HG03103 (cell line): ENCODE measurements at regions not wholly inside any gene's neighbourhood (a gene's known extent, or its start where the extent isn't known, plus 50 kb on each side); places are given as distances from the start of the nearest gene placed in this dataset.

Experiments used
- ATAC-seq: cut with Tn5 transposase; IDR thresholded peaks from one replicate; pipeline ENCODE4 v1.9.1; 2021; ENCODE audit warnings: low read depth; ENCODE audit not compliant: unreplicated experiment

DNA sequence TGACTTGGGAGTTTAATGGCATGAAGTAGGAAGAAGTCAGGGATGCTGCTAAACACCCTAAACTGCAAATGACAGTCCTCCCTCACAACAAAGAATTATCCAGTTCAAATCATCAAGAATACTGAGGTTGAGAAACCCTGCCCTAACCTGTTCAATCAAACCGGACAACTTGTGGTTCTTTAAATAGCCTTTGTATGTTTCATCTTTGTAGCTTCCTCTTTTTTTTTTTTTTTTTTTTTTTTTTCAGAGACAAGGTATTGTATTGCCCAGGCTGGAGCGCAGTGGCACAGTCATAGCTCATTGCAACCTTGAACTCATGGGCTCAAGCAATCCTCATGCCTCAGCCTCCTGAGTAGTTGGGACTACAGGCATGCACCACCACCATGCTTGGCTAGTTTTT is 52.5 kb upstream of the TTC29 start:
- ATAC-seq = no peak

GRCh38 chr4:147003956-147004809 is 58.5 kb upstream of the TTC29 start:
- no peak for ATAC-seq

GRCh38 chr4:147006229-147006628 is 60.6 kb upstream of the TTC29 start:
- ATAC-seq = no peak

DNA sequence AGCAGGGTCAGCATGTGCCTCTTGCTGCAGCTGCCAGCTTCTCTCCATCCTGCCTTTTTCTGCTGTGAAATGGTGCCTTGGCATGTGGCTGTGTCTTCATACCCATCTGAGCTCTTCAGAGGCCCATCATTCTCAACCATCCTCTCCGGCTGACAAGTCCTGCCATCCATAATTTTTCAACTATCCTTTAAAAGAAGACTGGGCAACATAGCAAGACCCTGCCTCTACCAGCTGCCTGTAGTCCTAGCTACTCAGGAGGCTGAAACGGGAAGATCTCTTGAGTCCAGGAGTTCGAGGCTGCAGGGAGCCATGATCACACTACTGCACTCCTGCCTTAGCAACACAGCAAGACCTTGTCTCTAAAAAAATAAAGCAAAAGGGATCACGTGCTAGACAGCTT is 64.2 kb upstream of the TTC29 start:
- ATAC-seq = no peak

DNA sequence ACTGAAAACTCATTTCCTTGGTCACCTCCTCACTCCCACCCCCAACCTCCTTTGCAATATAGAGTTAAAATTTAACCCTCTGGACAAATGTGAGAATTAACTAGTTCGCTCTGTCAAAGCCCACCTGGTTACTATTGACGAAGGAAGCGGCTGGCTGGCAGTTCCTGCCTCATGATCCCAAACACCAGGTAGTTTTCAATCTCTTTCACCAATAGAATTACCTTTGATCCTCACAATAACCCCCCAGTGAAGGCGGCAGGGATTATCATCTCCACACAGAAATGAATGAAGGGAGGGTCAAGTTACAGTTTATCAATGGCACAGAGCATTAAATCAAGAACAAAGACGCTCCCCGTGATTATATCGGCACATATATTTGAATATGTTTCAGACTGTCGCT is 65.7 kb upstream of the TTC29 start:
- ATAC-seq = no peak

DNA sequence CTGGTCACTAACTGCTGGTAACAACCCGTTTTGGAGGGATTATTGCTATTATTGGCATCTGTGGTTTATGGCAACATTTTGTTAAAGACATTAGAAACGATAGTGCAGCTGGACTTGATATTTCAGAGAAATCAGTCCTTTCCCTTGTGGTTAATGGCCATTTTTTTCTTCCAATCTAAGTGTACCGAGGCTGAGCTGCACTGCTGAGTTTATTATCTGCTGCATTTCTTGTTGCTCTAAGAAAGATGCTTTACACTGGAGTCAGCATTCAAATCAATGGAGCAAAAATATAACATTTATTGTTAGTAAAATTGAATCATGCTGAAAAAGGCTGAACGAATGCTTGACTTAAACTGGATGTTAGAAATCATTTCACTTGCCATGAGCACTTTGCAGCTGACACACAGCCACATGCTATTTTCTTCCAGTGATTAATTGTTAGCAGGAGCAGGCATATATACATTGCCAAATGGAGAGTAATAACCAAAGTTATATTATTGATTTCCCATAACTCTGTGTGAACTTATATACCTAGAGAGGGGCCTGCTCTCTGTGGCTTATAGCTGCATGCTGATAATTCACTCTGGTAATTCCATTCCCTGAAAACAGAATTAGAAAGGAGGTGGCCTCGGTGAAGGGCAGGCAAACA is 66.5 kb upstream of the TTC29 start:
- ATAC-seq = no peak

DNA sequence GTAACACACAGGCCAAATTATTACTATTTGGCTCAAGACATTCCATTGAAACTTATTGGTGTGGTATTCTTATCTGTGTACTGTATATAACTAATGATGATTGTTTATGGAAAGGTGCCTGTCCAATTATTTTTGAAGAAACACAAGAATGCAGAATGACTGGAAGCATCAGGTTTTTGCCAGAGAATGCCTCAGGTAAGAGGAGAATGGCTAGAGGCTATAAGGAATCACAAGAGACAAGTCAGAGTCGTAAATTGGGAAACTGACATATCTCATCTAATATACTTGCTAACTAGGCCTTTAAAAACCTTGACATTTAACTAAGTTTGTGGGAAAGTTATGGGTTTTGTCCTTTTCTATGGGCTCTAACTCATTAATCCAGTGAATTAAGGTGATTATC is 69.3 kb upstream of the TTC29 start:
- no peak for ATAC-seq

GRCh38 chr4:147015491-147015890 is 69.8 kb upstream of the TTC29 start:
- no peak for ATAC-seq

DNA sequence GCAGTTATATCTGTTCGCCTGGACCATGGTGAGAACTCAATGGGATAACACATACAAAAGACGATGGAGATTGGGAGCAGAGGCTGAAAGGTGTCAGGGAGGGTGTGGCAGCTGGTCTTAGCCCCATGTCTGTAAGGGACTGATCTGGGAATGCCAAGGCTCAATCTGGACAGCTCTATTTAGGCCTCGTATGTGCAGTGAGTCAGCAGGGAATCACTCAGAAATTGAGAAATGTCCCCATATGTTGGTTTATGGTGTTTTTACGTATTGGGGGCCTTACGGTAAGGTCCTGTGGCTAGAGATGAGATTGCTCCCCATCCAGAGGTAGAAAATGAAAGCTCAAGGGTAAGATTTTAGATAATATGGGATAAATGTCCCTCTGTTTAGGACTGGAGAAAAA is 71.4 kb upstream of the TTC29 start:
- no peak for ATAC-seq

DNA sequence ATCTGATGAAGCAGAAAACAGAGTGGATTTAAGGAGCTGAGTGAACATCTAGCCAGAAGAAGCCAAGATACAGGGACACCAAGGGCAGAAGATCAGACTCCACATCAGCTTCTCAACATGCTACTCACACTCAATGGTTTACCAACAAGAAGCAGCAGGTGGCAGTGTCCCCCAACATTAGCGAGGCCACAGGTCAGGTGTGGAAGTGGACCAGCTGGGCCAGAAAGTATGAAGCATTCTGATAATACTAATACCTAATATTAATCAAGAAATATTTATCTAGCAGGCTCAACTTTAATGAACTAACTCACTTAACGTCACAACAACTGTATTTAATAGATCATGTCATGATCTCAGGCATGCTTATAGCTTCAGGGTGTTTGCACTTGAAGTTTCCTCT is 73.4 kb upstream of the TTC29 start:
- ATAC-seq = peak; percentile 90

DNA sequence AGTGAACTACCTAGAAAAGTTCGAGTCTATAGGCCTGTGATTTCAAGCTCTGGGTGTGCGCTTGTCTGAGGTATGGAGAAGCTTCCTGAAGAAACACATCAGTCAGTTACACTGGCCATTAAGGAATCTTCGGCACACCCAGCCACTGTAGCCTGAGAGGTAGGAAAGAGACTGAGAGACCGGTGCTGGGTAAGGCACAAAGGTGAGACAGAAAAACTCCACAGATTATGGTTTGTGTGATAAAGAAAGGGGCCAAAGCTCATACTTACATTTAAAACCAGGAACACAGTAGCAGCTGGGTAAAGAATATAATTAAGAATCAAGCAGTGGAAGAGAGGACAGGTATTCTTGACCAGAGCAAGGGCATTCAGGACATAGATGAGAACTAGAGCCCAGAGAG is 74.8 kb upstream of the TTC29 start:
- ATAC-seq = no peak

DNA sequence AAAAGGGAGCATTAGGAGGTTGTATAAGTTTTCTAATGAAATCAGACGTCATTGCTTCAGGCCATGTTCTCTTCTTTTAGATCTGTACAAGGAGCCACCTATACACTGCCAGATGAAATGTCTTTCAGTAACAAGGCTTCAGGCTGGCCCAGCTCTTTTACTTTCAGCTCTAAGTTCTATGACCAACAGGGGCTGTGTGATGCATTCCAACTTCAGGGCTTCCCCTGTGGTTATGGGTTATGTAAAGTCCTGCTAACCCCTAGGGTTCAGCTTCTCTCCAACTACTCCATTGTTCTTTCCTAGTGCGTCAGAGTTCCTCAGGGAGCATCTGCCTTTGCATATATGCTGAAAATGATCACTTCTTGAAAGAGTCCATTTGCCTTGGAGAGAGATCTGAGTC is 79.4 kb upstream of the TTC29 start:
- no peak for ATAC-seq

- no peak for ATAC-seq
These were observed 83.6 kb upstream of the TTC29 start for GRCh38 chr4:147029296-147029695.

DNA sequence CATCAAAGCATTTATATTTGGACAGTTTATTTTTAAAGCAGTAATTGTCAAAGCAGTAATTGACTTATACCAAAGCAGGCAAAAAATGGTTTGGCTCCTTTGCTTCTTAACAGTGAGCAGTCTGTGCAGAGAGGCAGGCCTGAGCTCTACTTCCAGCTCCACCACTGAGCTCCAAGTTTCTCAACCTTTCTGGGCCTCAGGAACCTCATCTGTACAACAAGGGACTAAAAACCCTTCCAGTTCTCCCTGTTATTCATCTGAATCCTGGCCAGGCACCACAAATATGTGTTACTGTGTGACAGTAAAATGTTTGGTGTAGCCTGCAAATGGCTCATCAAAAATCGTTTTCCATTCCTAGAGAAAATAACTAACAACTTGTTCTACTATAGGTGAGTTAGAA is 88.7 kb upstream of the TTC29 start:
- ATAC-seq = no peak

GRCh38 chr4:147037069-147037468 is 91.4 kb upstream of the TTC29 start:
- no peak for ATAC-seq

GRCh38 chr4:147039976-147040575 is 94.4 kb upstream of the TTC29 start:
- no peak for ATAC-seq

GRCh38 chr4:147040874-147041273 is 95.2 kb upstream of the TTC29 start:
- no peak for ATAC-seq

DNA sequence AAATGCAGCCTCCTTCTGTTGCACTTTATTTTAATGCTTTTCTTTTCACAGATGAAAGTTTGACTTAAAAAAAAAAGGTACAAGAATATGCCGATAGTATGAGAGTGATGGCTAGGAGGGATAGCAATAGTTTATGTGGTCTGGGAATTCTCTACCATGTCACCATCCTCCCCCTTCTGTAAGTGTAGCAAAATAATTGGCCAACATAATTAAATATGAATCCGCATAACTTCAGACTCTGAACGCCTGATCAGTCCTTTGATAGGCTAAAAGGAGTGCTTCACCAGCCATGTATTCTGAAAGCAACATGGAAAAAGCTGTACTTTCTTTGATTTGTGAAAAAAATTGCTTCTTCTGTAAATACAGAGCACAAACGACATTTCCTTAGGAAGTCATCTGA is 95.7 kb upstream of the TTC29 start:
- no peak for ATAC-seq

GRCh38 chr4:147042046-147042445 is 96.4 kb upstream of the TTC29 start:
- no peak for ATAC-seq

GRCh38 chr4:147044241-147044640 is 98.6 kb upstream of the TTC29 start:
- ATAC-seq = no peak

DNA sequence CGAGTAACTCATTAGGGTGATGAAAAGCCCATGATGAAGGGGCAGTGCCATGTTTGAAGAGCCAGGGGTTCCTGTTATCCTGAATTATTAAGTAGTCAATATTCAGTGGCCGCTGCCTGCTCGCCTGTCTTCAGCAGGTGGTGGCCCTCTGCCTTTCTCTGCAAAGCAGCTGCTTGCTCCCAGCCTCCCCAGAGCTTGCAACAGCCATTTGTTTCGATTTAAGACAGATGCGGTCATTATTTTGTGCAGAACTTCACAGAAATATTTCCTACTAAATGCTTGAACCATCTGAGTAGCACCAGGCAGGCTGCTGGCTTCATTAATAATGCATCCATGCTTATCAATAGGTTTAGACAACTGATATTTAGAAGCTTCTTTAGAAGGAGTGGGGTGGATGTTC is 104.3 kb upstream of the TTC29 start:
- no peak for ATAC-seq

GRCh38 chr4:147050356-147050765 is 104.7 kb upstream of the TTC29 start:
- no peak for ATAC-seq
